Activated CD4-positive, alpha-beta T cell treated with anti-CD3 and anti-CD28 coated beads, Interleukin-2, amount 50 U/mL, for 48 hours (primary cell): ENCODE measurements at regions not wholly inside any gene's neighbourhood (a gene's known extent, or its start where the extent isn't known, plus 50 kb on each side); places are given as distances from the start of the nearest gene placed in this dataset.

Experiments
- DNase-seq, 2 experiments: peaks; one replicate each; pipeline ENCODE4 v3.0.0-alpha.2; 2020

DNA sequence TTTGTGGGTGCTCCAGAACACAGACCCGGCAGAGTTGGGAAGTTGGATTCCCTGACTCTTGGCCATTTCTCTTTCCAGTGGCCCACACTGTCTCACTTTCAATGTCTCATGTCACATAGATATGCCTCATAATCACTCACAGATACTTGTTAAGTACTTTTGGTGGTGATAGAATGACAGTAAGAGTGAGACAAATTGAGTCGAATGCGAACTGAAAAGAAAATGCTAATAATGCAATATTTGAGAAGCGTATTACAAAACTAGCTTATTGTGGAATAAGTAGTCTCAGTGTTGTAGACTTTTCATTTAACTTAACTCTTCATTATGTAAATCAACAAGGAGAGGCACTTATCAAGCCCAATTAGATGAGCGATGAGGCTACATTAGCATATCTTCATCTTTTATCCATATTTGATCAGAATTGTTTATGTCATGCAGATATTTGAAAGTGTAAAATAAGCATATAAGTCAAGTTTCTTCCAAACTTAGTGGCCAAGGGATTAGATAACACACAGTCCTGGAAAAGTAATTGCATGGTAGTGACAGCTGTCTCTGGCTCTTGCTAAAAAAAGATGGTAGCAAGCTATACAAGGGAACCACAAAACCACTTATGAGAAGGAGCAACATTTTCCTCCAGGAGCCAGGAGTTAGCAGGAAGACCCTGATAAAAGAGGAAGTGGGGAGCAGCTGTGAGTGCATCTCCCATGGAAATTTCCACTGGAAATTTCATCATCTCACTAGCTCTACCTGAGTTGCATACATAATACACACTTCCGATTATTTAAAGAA is 243.6 kb downstream of the ARRDC4 start:
- no peak for DNase-seq

DNA sequence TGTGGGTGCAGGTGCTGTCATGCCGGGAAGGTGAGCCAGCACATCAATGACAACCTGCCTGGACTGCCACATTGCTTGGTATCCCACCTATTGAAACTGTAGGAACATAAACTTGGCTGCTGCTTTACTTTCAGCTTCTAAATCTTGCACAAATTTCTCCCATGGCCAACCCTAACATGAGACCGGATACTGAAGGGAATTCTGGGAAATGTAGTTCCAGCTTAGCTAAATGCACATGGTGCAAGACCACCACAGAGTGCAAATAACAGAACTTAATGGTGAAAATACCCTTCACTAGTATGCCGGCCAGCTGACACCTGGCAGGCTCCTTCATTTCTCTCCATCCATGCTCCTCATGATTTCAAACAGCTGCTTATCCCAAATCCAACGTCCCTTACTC is 247.4 kb downstream of the ARRDC4 start:
- no peak for DNase-seq

- DNase-seq, result no peak
Observed at GRCh38 chr15:98213346-98213979, 253.0 kb downstream of the ARRDC4 start.

- DNase-seq, result no peak
Observed at GRCh38 chr15:98216166-98216565, 255.7 kb downstream of the ARRDC4 start.

DNA sequence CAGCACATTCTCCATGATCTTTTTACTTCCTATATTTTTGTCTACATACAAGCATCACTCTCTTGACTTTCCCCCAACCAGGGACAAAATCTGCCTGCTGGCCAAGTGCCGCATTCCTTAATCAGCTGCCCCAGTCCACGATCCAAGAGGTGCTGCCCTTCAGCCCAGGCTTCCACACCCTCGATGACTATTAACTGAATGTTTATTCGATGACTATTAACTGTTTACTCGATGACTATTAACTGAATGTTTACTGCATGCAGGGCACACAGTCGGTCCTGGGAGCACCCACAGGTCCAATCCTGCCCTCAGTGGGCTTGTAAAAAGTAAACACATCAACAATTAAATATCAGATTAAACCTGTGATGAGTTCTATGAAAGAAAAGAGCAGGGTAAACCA is 256.9 kb downstream of the ARRDC4 start:
- DNase-seq, result no peak

GRCh38 chr15:98221144-98221543 is 260.6 kb downstream of the ARRDC4 start:
- no peak for DNase-seq

- no peak for DNase-seq
Observed at GRCh38 chr15:98221577-98221976, 261.1 kb downstream of the ARRDC4 start.

DNA sequence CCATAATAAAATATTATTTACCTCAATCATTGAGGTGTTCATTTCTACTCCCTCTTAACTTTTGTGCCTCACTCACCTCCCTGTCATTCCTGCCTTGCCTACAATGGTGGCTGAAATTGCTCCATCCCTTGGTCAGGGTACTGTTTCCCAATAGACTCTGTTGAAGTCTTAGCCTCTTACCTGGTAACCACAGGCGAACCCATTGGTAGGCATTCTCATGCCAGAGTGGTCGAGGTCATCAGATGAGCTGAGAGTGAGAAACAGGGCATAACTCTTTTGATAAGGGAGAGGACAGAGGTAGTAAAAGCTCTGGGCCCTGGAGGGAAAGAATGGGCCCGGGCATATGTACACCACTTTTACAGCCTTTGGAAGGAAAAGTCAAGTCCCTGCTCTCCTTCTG is 265.6 kb downstream of the ARRDC4 start:
- DNase-seq, result no peak

DNA sequence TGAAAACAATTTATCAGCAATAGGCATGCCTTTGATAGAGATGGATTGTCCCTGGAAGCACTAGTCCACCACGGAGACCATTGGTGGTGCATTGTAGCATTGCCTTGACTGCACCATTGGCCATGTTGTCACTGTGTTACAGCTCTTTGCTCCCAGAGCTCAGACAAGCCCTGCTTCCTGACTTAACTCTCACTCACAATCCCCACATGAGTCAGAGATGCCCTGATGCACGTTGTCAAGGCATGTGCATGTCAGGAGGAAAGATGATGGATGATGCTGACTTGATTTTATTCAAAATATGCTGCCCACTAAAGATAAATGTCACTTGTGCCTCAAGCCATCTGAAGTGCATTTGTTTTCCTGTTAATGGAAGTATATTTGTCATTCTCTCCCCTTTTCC is 266.1 kb downstream of the ARRDC4 start:
- no peak for DNase-seq

DNA sequence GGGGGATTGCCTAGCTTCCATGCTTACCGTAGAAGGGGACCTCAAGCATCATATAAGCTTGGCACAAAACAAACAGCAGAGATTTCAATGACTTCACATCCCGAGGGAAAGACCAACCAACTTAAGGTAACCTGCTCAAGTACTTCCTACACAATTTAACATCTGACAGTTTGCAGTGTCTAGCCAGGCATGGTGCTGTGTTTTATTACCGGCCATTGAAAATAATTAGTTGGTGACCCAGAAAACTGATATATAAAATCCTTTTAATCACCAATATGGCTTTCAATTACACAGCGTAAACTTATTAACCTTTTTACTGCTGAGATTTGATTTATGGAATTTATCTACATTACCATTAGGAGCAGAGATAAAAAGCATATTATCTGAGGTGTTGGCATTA is 268.3 kb downstream of the ARRDC4 start:
- DNase-seq, result no peak

DNA sequence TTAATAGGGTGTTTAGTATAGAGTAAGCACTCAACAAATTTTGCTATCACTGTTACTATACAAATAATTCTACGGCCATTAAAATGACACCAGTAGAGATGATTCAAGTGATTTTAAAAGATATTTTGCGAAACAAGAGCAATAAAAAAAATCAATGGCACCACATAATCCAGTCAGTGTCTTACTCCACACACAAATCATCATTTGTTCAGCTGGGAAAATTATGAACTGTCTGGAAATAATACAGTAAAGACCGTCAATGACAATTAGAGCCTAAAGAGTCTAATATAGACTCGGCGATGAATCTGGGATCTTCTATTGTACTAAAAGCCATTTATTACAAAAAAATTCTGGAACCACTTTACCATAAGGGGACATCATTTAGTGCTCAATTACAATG is 270.5 kb downstream of the ARRDC4 start:
- no peak for DNase-seq

DNA sequence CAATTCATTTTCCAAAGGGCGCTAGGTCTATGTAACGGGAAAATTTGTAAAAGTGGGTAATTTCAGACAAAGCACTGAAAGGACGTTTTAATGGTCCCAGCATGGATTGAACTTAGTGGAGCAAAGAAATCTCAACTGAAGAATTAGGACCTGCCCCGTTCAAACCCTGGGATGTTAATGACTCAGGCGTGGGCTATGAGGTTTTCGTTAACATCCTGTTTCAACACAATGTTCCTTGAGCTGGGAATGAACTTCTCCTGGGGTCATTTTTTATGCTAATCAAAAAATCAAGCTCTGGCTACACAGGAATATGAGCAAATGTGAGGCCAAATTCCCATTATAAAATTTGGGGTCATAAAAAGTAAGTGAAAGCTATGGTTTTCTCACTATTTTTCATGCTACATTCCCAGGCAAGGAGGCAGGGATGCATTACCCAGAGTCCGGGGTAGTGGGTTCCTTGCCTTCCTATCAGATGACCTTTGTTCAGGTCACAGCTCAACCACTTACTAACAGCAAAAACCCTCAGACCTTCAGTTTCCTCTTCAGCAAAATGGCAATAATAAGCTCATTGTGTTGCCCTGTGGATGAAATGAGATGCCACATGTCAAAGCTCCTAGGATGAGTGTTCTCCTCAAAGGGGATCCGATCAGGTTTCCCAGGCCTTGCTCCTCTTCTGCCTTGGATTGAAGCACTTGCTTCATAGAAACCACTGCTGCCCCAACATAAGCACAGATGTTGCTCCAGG is 271.4 kb downstream of the ARRDC4 start:
- DNase-seq, result no peak

GRCh38 chr15:98232761-98233160 is 272.3 kb downstream of the ARRDC4 start:
- DNase-seq, result no peak

- DNase-seq, result no peak
Observed at GRCh38 chr15:98233873-98234272, 273.4 kb downstream of the ARRDC4 start.

DNA sequence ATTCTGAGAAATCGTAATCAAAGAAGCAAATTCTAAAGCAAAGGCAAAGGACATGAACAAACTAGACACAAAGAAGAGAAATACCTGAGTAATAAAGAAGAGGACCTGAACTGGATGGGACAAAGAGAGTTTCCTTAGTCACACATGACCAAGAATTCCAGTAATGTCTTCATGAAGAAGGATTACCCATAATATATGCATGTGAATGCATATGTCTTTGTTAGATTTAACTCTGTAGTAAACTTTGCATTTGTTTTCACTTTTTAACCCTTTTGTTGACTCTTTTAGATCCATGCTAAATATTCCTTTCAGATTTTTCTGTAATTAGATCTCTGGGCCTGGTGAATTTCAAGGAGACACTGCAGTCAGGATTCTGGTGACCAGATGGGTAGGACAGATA is 279.8 kb downstream of the ARRDC4 start:
- no peak for DNase-seq

DNA sequence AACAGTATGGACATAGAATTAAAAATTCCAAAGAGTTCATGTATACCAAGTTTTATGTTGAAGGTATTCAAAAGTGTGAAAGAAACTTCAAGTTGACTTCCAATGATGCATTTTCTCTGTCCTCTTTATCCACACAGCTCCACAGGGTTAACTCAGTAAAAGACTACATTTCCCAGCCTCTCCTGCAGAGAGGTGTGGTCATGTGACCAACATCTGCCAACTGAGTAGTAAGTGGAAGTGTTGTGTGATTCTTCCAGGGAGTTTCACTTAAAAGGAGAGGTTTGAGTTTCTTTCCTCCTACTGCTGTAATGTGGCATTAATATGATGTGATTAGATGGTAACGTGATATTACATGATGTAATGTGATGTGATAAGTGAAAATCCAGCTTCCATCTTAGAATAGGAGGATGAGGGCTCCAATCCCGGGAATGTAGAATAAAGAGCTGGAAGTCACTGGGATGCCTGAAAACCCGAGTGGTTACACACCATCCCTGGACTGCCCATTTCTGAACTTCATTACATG is 280.6 kb downstream of the ARRDC4 start:
- no peak for DNase-seq

GRCh38 chr15:98257290-98257689 is 296.8 kb downstream of the ARRDC4 start:
- DNase-seq, result no peak

GRCh38 chr15:98263787-98264186 is 303.3 kb downstream of the ARRDC4 start:
- no peak for DNase-seq

DNA sequence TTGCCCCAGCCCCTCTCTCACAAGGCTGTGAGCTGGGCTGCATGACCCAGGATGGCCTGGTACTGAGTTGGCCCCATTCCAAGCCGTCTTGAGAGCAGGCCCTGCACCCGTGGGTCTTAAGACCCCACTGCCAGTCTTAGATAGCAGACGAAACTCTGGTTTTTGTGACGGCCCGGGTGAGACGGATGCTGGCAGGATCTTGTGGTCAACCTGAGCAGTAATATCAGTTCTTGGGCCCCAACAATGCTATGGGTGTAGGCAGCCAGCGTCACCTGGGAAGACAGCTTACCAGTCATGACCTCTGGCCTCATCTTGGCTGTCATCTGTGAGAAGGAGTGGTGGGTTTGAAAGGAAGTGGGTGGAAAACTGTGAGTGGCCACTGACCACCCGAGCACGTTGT is 305.8 kb downstream of the ARRDC4 start:
- DNase-seq, result no peak

GRCh38 chr15:98268163-98268562 is 307.7 kb downstream of the ARRDC4 start:
- no peak for DNase-seq

DNA sequence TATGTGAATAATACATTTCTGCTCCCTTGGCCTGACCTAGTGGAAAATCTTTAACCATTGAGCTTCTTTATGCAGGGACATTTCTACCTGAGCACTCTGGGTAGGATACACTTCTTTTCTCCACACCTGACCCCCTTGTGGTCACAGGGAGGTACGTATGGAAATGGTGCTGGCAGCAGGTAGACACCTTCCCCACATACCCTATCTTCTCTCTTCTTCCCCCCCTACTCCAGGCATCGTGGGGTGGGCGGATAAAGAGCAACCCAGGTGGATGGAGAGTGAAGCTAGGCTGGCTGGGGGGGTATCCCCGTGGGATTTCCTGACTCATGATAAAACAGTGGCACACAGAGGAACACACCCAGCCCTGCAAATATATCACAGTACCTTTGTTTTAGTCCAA is 312.1 kb downstream of the ARRDC4 start:
- no peak for DNase-seq

GRCh38 chr15:98276018-98276417 is 315.5 kb downstream of the ARRDC4 start:
- DNase-seq, result no peak

GRCh38 chr15:98277602-98278001 is 317.1 kb downstream of the ARRDC4 start:
- DNase-seq, result no peak
